Skin of body (tissue), 1 donor: ENCODE measurements at regions not wholly inside any gene's neighbourhood (a gene's known extent, or its start where the extent isn't known, plus 50 kb on each side); places are given as distances from the start of the nearest gene placed in this dataset.
"Not testable (repeated sequence)": the region's sequence is repeated elsewhere in the genome, so short reads cannot be mapped to it uniquely, and the experiment has no call there.

ENCODE experiments used
- DNase-seq: peaks from one replicate; lab custom pipeline; 2025; lab: John Stamatoyannopoulos, UW

- DNase-seq: no peak
Measured at GRCh38 chr20:51129147-51129776, 106.4 kb upstream of the KCNG1 start.

DNA sequence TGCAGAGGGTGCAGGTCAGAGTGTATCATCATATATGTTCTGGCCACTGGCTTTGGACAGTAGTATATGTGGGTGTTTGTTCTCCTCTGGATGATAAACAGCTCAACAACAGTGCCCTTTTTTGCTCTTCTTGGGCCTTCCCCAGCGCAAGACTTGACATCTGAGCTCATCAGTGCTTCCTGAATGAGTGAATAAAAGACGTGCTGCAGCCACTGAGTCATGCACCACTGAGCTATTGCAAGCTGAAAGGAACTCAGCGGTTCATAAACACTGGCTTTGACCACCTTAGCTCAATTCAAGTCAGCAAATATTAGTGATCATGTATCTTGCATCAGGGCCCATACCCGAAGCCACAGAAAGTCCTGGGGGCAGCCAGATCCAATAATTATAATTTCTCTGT lies 105.3 kb upstream of the KCNG1 start:
- DNase-seq: no peak

DNA sequence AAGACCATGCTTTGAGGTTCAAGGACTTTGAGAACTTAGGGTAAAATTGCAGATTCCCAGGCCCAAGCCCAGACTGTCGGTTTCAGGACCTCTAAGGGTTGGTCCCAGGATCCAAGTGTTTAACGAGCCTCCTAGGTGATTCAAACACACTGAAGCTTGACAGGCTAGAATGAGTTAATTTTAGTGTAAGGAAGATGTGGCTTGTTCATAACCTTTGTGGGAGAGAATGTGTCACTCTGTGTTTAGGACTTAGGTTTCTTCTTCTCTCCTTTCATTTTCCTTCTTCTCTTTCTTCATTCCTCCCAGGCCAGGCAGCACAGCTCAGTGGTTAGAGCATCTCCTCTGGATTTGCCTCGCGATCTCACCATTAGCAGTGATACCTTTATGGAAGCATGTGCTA lies 104.8 kb upstream of the KCNG1 start:
- no peak for DNase-seq

- DNase-seq: no peak
Measured at GRCh38 chr20:51126337-51126736, 103.4 kb upstream of the KCNG1 start.

- no peak for DNase-seq
Measured at GRCh38 chr20:51125780-51126179, 102.9 kb upstream of the KCNG1 start.

GRCh38 chr20:51125105-51125504 lies 102.2 kb upstream of the KCNG1 start:
- DNase-seq: no peak

DNA sequence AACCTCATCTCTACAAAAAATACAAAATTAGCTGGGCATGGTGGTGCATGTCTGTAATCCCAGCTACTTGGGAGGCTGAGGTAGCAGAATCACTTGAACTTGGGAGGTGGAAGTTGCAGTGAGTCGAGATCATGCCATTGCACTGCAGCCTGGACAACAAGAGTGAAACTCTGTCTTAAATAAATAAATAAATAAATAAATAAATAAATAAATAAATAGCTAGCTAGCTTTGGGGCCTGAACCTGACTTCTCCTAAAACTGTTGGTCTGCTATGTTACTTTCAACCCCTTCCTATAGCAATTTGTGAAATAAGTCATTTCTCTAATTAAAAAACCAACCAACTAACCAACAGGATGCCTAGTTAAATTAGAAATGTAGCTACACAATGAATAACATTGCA lies 101.0 kb upstream of the KCNG1 start:
- not testable (repeated sequence) for DNase-seq

DNA sequence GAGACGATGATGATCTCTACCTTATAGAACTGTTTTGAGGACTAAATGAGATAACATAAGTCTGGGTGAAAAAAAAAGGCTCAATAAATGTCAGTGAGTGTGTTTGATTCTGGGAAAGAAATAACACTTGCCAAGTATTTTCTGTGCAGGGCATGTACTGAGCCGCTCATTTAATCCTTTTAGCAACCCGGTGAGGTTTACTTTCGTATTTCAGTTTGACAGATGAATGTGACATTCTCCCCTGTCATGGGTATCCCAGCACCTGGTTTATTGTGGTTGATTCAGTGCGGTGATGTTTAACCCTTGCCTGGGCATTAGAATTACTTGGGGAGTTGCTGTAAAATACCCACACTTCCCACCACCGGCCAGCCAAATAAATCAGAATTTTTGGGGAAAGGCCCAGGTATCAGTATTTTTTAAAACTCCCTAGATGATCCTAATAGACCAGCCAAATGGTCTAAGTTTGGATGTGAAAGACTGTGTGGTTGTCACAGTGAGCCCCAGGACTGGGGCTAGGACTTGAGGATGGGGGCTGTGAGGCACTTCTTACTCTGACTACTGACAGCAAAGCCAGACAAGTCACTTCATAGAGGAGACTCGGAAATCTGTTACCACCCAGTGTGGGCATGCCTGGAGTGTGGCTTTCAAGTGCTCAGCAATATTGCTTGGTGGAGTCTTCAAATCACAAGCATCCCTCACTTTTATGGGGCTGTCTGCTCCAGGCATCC lies 100.2 kb upstream of the KCNG1 start:
- DNase-seq: no peak

- no peak for DNase-seq
Measured at GRCh38 chr20:51121901-51122412, 99.0 kb upstream of the KCNG1 start.

DNA sequence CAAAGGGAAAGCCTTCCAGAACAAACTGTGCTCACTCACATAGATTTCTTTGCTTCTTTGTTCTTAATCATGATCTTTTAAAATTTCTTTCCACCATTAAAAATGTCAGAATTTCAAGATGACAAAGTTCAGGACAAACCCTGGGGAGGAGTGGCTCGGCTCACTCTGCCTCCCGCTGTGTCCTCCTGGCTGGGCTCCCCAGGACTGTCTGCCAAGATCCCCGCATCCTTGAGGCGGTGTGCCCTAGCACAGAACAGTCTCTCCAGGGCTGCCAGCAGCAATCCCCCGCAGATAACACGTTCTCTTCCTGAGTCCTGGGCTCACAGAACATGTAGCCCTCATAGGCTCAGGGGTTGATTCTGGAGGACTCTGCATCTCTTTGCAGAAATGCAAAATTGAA lies 98.4 kb upstream of the KCNG1 start:
- DNase-seq: no peak

DNA sequence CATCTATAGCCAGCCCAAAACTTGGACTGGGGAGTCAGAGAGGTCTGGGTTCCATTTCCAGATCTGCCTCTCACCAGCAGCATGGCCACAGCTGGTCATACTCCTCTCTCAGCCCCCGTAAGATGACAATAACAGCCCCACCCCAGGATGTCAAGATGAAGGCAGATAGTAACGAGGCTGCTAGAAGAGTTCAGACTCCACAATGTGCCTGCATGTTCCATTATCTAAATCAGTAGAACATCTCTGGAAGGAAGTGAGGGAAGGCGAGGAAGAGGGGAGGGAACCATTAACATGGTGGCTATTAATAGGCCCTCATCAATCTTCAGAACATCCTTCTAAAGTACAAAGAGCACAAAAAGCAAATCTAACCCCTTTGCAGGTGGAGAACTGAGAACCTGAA lies 98.0 kb upstream of the KCNG1 start:
- no peak for DNase-seq

- DNase-seq: no peak
Measured at GRCh38 chr20:51120438-51120837, 97.5 kb upstream of the KCNG1 start.

- DNase-seq: no peak
Measured at GRCh38 chr20:51119914-51120313, 97.0 kb upstream of the KCNG1 start.

DNA sequence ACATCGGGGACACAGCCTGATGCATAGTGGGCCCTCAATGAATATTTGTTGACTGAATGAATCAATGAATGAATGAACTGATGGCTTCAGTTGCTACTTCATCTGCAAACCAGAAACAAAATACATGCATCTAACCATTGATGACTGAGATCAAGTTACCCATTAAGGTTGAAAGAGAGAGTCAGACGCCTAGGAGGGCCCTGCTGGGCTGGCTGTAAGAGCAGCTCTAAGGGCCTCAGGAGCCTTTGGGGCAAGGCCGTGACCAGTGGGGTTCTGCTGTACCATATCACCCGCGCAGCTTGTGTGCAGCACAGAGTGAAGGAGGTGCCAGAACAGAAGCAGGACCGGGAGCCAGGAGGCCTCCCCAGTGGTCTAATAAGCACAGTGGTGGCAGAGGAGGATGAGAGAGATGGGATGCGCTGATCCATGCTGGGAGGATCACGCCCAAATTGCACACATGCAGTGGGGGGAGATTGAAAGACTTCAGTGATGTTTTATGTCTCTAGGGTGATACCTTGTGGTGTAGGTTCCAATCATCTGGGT lies 96.1 kb upstream of the KCNG1 start:
- DNase-seq: no peak

- no peak for DNase-seq
Measured at GRCh38 chr20:51118216-51118615, 95.3 kb upstream of the KCNG1 start.

DNA sequence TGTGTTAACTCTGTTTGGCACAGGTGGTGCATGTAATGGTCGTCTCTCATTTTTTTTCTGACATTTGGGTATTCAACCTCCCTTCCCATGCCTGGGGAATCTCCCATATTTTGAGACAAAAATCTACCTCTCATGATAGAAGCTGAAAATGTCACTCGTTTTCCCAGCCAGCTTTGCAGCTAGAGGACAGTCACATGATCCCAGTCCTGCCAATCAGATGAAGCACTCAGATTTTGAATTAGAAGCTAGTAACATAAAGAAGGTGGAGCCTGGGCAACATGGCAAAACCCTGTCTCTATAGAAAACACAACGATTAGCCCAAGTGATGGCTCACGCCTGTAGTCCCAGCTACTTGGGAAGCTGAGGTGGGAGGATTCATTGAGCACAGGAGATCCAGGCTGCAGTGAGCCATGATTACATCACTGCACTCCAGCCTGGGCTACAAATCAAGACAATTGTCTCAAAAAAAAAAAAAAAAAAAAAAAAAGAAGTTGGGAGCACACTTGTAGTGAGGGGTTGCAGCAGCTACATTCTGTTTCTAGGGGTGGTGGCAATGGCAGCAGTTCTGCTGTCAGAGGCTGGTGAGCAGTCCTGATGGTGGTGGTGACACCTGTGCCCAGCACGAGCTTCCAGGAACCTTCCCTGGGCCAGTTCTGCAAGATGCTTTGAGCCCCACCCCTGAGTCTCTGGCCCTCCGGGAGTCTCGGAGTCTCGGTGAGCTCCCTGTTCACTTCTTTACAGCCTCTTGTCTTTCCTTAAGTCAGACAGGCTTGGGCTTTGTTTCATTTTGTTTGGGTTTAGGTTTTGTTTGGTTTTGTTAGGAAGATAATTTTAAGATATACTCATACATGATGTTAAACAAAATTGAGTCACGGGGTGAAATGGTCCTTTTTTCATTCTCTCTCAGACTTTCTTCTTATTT lies 94.1 kb upstream of the KCNG1 start:
- DNase-seq: no peak

DNA sequence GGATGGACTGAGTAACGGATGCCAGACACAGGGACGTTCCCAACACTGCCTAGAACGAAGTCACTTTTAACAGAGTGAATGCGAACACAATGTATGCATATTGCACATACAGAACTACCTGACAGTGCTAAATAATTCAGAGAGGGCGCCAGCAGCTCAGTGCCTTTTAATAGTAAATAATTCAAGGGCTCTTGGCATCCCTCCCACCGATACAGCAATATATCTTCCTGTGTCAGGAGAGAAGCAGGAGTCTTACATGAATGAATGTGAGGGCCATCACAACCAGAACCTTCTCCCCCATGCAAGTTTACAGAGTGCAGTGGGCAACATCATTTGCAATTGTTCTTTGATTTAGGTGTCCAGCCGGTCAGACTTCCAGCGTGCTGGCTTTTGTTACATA lies 88.4 kb upstream of the KCNG1 start:
- no peak for DNase-seq

DNA sequence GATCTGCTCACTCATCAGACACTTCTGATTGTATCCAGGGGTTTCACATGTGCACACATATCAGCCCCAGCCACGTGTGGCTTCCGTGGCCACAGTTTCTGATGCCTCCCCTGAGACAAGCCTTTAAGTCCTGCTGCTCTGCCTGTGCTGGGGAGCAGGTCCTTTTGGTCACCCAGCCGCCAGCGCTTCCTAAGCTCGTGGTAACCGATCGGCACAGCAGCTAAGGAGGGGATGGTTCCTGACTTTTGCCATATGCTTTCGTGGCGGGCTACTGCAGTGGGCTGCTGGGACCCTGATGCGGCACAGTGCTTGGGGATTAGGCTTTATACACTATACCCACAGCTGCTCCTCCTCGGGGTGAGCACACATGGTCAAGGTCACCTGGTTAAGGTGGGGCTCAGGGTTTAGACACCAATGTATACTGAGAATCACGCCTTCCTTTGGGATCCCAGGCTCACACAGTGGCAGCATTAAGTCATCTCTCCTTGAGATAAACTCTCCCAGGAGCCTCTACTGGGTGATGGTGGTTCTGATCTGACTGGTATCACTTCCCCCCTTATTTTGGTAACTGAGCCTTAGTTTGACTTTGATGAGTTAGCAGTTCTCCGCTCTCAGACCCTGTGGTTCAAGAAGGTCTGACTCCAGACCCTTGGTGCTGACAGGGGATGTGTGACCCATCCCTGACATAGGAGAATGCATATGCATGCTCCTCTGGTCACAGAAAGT lies 85.9 kb upstream of the KCNG1 start:
- no peak for DNase-seq

- DNase-seq: no peak
Measured at GRCh38 chr20:51106011-51106410, 83.1 kb upstream of the KCNG1 start.

DNA sequence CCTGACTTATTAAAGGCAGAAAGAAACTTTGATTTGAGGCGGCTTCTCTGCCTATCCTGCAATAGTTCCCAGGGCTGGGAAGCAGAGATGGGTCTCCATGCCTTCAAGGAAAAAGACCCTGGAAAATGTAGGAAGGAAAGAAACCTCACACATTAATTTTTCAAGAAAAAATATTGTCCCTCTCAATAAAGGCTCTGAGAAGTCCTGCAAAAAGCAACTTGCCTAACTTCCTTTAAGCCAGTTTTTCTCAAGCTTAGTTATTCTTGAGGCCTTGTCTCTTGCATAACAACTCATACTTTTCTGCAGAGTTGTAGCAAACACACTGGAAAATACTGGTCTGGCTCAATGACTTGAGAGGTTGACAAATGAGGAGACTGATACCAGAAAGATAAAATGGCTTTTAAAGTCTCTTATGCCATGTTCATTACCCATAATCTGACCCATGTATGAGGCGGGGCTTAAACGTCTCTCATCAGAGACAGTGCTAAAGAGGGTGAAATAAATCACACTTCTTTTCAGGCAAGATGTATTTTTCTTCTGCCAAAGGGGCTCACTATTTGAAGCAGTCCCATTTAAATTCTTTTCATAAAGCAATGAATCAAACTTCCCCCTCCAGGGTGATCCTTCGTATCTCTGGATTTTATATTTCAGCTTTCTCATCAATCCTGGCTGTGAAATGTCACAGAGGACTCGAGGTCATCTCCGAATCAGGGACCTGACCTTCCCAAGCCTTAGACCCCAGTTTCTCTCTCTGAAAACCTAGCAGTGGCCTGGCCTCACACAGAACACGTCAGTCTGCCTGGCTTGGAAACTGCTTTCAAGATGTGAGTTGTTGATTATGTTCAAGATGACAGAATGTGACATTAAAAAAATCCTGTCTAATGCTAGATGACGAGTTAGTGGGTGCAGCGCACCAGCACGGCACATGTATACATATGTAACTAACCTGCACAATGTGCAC lies 82.3 kb upstream of the KCNG1 start:
- no peak for DNase-seq
